Endothelial cell of umbilical vein (primary cell): ENCODE measurements at regions not wholly inside any gene's neighbourhood (a gene's known extent, or its start where the extent isn't known, plus 50 kb on each side); places are given as distances from the start of the nearest gene placed in this dataset.

Source experiments
- BruUV-seq: library from RNA; stranded (reverse); fragments of 400-500 nt; replicated peaks from 2 replicates; lab custom pipeline; 2021; lab: Mats Ljungman, UMichigan
- CTCF ChIA-PET: fragments of 300-600, 350-600 bp; sonication (Branson Sonifier 250); formaldehyde crosslinking; loops from one replicate; lab custom pipeline; 2021; ENCODE audit warnings: antibody characterized with exemption, inconsistent platforms; lab: Charles Lee
- POLR2A ChIA-PET: fragments of 300-600, 350-600 bp; sonication (Branson Sonifier 250); formaldehyde crosslinking; loops from one replicate; lab custom pipeline; 2021; ENCODE audit warnings: antibody characterized with exemption, inconsistent platforms; lab: Charles Lee
- DNase-seq: peaks from one replicate; pipeline ENCODE4 v3.0.0-alpha.2; 2011; ENCODE audit warnings: low read depth, low spot score
- FAIRE-seq: peaks from 2 replicates; lab custom pipeline; 2011; peaks lifted over from hg19 to GRCh38; lab: Jason Lieb, UNC
- H2AFZ ChIP-seq: 2 replicates; pipeline ENCODE4 v1.6.0; 2012; ENCODE audit warnings: low read depth, low read length, control low read depth, inconsistent platforms
- H3K27ac ChIP-seq: 2 replicates; pipeline ENCODE4 v1.5.1; 2011; ENCODE audit warnings: low read depth, mild to moderate bottlenecking, control low read depth, low read length, moderate library complexity; ENCODE audit not compliant: insufficient read depth
- H3K27me3 ChIP-seq, 2 experiments: 2 replicates each; pipeline versions ENCODE4 v1.6.0 to v1.6.1; 2011; ENCODE audit warnings: low read length in 2 of 2, mixed read lengths in 1 of 2; ENCODE audit not compliant: control insufficient read depth in 2 of 2, insufficient read depth in 2 of 2
- H3K36me3 ChIP-seq, 2 experiments: 2 replicates in 1 of 2; 3 replicates in 1 of 2; pipeline ENCODE4 v1.5.1; 2011; ENCODE audit warnings: low read length in 2 of 2, mild to moderate bottlenecking in 1 of 2, moderate library complexity in 1 of 2; ENCODE audit not compliant: control insufficient read depth in 2 of 2, insufficient read depth in 2 of 2; ENCODE audit errors: extremely low read depth in 1 of 2
- H3K4me1 ChIP-seq: 3 replicates; pipeline ENCODE4 v1.5.1; 2011; ENCODE audit warnings: mild to moderate bottlenecking, low read length; ENCODE audit not compliant: control insufficient read depth, insufficient read depth; ENCODE audit errors: extremely low read depth
- H3K4me2 ChIP-seq: 2 replicates; pipeline ENCODE4 v1.6.1; 2011; ENCODE audit warnings: low read length, control low read depth, mixed read lengths; ENCODE audit not compliant: insufficient read depth
- H3K4me3 ChIP-seq, 3 experiments: fragments of 200-600 bp in 1 of 3; sonication (generic), shearing (Covaris generic) in 1 of 3; replicated peaks in 1 of 3; 2 replicates each; pipeline ENCODE4 v1.5.1; 2011 to 2016; ENCODE audit warnings: control low read depth in 3 of 3, low read length in 3 of 3, mild to moderate bottlenecking in 2 of 3, inconsistent platforms in 1 of 3, low read depth in 1 of 3, moderate library complexity in 1 of 3; ENCODE audit not compliant: insufficient read depth in 1 of 3
- H3K79me2 ChIP-seq: 2 replicates; pipeline ENCODE4 v1.6.0; 2012; ENCODE audit warnings: low read length, inconsistent platforms; ENCODE audit not compliant: control insufficient read depth, insufficient read depth
- H3K9ac ChIP-seq: replicated peaks from 2 replicates; pipeline ENCODE3; 2011; ENCODE audit warnings: low read length, control low read depth; ENCODE audit not compliant: insufficient read depth; ENCODE audit errors: extremely low read depth
- H3K9me1 ChIP-seq: replicated peaks from 3 replicates; pipeline ENCODE4 v1.6.0; 2011; ENCODE audit warnings: mild to moderate bottlenecking, low read length; ENCODE audit not compliant: control insufficient read depth, insufficient read depth; ENCODE audit errors: extremely low read depth
- H3K9me3 ChIP-seq: replicated peaks from 2 replicates; pipeline ENCODE4 v1.5.1; 2012; ENCODE audit warnings: low read length, inconsistent platforms; ENCODE audit not compliant: control insufficient read depth, insufficient read depth
- H4K20me1 ChIP-seq: replicated peaks from 2 replicates; pipeline ENCODE3; 2011; ENCODE audit warnings: mild to moderate bottlenecking, low read length; ENCODE audit not compliant: control insufficient read depth, insufficient read depth; ENCODE audit errors: extremely low read depth
- EZH2 ChIP-seq: IDR thresholded peaks from 2 replicates; pipeline ENCODE4 v1.6.1; 2012; ENCODE audit warnings: borderline replicate concordance, low read depth, mild to moderate bottlenecking, moderate library complexity, low read length, inconsistent platforms; ENCODE audit not compliant: severe bottlenecking
- FOS ChIP-seq: IDR thresholded peaks from 2 replicates; pipeline ENCODE4 v1.6.1; 2011; ENCODE audit warnings: mild to moderate bottlenecking, low read length, moderate library complexity, borderline replicate concordance; ENCODE audit not compliant: insufficient read depth
- GATA2 ChIP-seq: IDR thresholded peaks from 2 replicates; pipeline ENCODE4 v1.7.0; 2011; ENCODE audit warnings: low read depth, mild to moderate bottlenecking, moderate library complexity, mixed read lengths, low read length; ENCODE audit not compliant: insufficient read length, insufficient read depth
- JUN ChIP-seq: IDR thresholded peaks from 2 replicates; pipeline ENCODE4 v1.6.1; 2011; ENCODE audit warnings: borderline replicate concordance, low read depth; ENCODE audit not compliant: insufficient read length, insufficient read depth
- MYC ChIP-seq: IDR thresholded peaks from one replicate; pipeline ENCODE4 v1.6.1; 2011; ENCODE audit warnings: mild to moderate bottlenecking, low read depth, low read length
- POLR2A ChIP-seq: IDR thresholded peaks from 2 replicates; pipeline ENCODE4 v1.6.1; 2012; ENCODE audit warnings: low read depth, mild to moderate bottlenecking, control low read depth, low read length
- POLR2AphosphoS5 ChIP-seq: IDR thresholded peaks from 2 replicates; pipeline ENCODE4 v1.6.1; 2012; ENCODE audit warnings: low read depth, mild to moderate bottlenecking, control low read depth, low read length, moderate library complexity; ENCODE audit not compliant: insufficient read depth
- dilution Hi-C: fragments of 300-500 bp; cut with MboI; formaldehyde crosslinking; loops from one replicate; pipeline ENCODE4 v1.15.0; 2019; ENCODE audit warnings: low sequenced_read_pairs; ENCODE audit not compliant: extremely low pct_ligation_motif_present
- intact Hi-C: fragments of 100-400 bp; cut with micrococcal nuclease; formaldehyde crosslinking; loops from one replicate; pipeline ENCODE4 v1.10.0; 2022
- TF ChIP-seq, protein P1 (sequence below), 2 donors: IDR thresholded peaks; 1 replicate in 1 of 2; 2 replicates in 1 of 2; pipeline ENCODE4 v1.5.1; 2011; ENCODE audit warnings: low read length in 2 of 2, mild to moderate bottlenecking in 2 of 2, moderate library complexity in 2 of 2, control low read depth in 1 of 2, inconsistent platforms in 1 of 2, low read depth in 1 of 2; ENCODE audit not compliant: insufficient read depth in 1 of 2; ENCODE audit errors: extremely low read depth in 1 of 2
- TF ChIP-seq, protein P2 (sequence below): IDR thresholded peaks from 2 replicates; pipeline ENCODE4 v1.6.1; 2011; ENCODE audit not compliant: insufficient read depth, insufficient read length

DNA sequence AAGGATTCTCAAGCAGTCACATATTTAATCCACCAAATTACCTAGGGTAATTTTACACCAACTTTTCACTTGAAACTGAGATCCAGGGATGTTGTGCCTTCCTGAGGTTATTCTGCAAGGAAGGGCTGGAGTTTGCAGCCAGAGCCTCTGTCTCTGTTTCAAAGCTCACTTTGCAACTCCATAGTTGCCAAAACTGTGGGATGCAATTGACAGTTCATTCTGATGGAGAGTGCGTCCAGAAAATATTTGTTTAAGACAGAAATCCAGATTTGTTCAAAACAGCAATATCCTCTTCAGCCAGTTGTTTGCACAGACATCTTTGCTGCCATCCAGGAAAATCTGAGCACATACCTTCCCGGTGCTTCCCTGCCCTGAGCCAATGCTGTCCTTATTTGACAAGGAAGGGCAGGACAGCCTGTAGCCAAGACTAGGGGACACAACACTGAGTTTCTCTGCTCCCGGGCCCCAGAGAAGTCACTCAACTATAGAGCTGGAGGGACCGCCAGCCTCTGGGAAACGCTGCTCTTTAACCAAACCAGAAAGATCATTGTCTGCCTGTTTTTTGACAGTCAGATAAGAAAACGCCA is 297.4 kb downstream of the HIVEP2 start:
- no peak for DNase-seq

More for the DNA sequence above, 297.4 kb downstream of the HIVEP2 start:
- dilution Hi-C loops (no loop called here), intact Hi-C loops (no loop called here)
- no peak overlapping the region for H3K27ac ChIP-seq
- no peak for FAIRE-seq
- H3K36me3 ChIP-seq = no peaks in the 10 kb centered on the region
- peaks cover 15 to 17% of the 10 kb centered on the region in 2 experiments for H3K27me3 ChIP-seq
- no peaks in the 10 kb centered on the region for H4K20me1 ChIP-seq
- H2AFZ ChIP-seq = no peak overlapping the region
- H3K4me1 ChIP-seq = no peaks in the 10 kb centered on the region
- TF ChIP-seq FOS (no peak), JUN (no peak), MYC (no peak), EZH2 (no peak), POLR2A (no peak), POLR2AphosphoS5 (no peak), GATA2 (no peak)
- TF ChIP-seq, protein P1, sequence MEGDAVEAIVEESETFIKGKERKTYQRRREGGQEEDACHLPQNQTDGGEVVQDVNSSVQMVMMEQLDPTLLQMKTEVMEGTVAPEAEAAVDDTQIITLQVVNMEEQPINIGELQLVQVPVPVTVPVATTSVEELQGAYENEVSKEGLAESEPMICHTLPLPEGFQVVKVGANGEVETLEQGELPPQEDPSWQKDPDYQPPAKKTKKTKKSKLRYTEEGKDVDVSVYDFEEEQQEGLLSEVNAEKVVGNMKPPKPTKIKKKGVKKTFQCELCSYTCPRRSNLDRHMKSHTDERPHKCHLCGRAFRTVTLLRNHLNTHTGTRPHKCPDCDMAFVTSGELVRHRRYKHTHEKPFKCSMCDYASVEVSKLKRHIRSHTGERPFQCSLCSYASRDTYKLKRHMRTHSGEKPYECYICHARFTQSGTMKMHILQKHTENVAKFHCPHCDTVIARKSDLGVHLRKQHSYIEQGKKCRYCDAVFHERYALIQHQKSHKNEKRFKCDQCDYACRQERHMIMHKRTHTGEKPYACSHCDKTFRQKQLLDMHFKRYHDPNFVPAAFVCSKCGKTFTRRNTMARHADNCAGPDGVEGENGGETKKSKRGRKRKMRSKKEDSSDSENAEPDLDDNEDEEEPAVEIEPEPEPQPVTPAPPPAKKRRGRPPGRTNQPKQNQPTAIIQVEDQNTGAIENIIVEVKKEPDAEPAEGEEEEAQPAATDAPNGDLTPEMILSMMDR (IDR thresholded peaks at IDR 0.05; ENCODE audit: extremely low read depth in 1 of 2, insufficient read depth in 1 of 2, low read depth in 1 of 2, low read length in 2 of 2) = no peak
- TF ChIP-seq, protein P2, sequence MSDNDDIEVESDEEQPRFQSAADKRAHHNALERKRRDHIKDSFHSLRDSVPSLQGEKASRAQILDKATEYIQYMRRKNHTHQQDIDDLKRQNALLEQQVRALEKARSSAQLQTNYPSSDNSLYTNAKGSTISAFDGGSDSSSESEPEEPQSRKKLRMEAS = no peak
- ChIA-PET POLR2A (no interaction called here), CTCF (no interaction called here)
- H3K4me3 ChIP-seq = no peak overlapping the region
- no peaks in the 10 kb centered on the region for H3K9me3 ChIP-seq
- no peaks in the 10 kb centered on the region for H3K79me2 ChIP-seq
- H3K9ac ChIP-seq = no peak overlapping the region
- no peaks in the 10 kb centered on the region for H3K9me1 ChIP-seq
- no peak overlapping the region for H3K4me2 ChIP-seq
- no TSS peak for BruUV-seq
